SU-DHL-6 (cell line): ENCODE measurements at regions not wholly inside any gene's neighbourhood (a gene's known extent, or its start where the extent isn't known, plus 50 kb on each side); places are given as distances from the start of the nearest gene placed in this dataset.

ENCODE experiments used
- H2AFZ ChIP-seq: fragments of 200-600 bp; sonication (generic); 2 replicates; pipeline ENCODE4 v1.6.1; 2014; ENCODE audit warnings: low read depth, mild to moderate bottlenecking, moderate library complexity, mixed read lengths, antibody characterized with exemption, low read length; ENCODE audit not compliant: severe bottlenecking
- H3F3A ChIP-seq: fragments of 200-600 bp; shearing (Covaris generic); 2 replicates; pipeline ENCODE4 v1.6.0; 2016; ENCODE audit warnings: antibody characterized with exemption, mild to moderate bottlenecking; ENCODE audit not compliant: insufficient read depth
- H3K27ac ChIP-seq: fragments of 200-600 bp; sonication (generic); 2 replicates; pipeline ENCODE4 v1.5.1; 2016; ENCODE audit warnings: low read depth, mild to moderate bottlenecking, low read length, moderate library complexity, mixed read lengths
- H3K27me3 ChIP-seq: fragments of 200-600 bp; sonication (generic), shearing (Covaris generic); 2 replicates; pipeline ENCODE4 v1.6.0; 2014; ENCODE audit warnings: mild to moderate bottlenecking, low read length
- H3K36me3 ChIP-seq: fragments of 200-600 bp; sonication (generic); 2 replicates; pipeline ENCODE4 v1.6.1; 2014; ENCODE audit warnings: mild to moderate bottlenecking, low read length, mixed read lengths
- H3K4me2 ChIP-seq: fragments of 300-600, 200-600 bp; shearing (Covaris generic), sonication (generic); 2 replicates; pipeline ENCODE4 v1.6.0; 2014; ENCODE audit warnings: low read length, low read depth, mild to moderate bottlenecking; ENCODE audit not compliant: poor library complexity, severe bottlenecking
- H3K4me3 ChIP-seq: fragments of 200-600 bp; sonication (generic); 2 replicates; pipeline ENCODE4 v1.5.1; 2014; ENCODE audit warnings: antibody characterized with exemption, low read length, mild to moderate bottlenecking, mixed read lengths; ENCODE audit not compliant: insufficient read depth, poor library complexity, severe bottlenecking
- H3K79me2 ChIP-seq: fragments of 200-600 bp; sonication (generic); 2 replicates; pipeline ENCODE4 v1.6.1; 2014; ENCODE audit warnings: mild to moderate bottlenecking, low read length, moderate library complexity; ENCODE audit not compliant: insufficient read depth
- H3K9ac ChIP-seq: fragments of 200-600 bp; sonication (generic); 2 replicates; pipeline ENCODE4 v1.7.0; 2014; ENCODE audit warnings: mild to moderate bottlenecking, low read length
- H3K9me2 ChIP-seq: fragments of 200-600 bp; sonication (generic); replicated peaks from 2 replicates; pipeline ENCODE4 v1.6.1; 2014; ENCODE audit warnings: low read length; ENCODE audit not compliant: insufficient read depth
- H3K9me3 ChIP-seq: fragments of 200-600 bp; sonication (generic); 2 replicates; pipeline ENCODE4 v1.6.1; 2014; ENCODE audit warnings: low read length, mixed read lengths; ENCODE audit not compliant: insufficient read depth
- H4K20me1 ChIP-seq: fragments of 200-600 bp; sonication (generic); 2 replicates; pipeline ENCODE4 v1.6.1; 2014; ENCODE audit warnings: low read depth, mild to moderate bottlenecking, antibody characterized with exemption, low read length, moderate library complexity, mixed read lengths
- CTCF ChIP-seq: fragments of 200-600 bp; sonication (generic); IDR thresholded peaks from one replicate; pipeline ENCODE4 v1.5.1; 2017; ENCODE audit warnings: antibody characterized with exemption, mild to moderate bottlenecking, low read length, moderate library complexity; ENCODE audit not compliant: insufficient read depth, poor library complexity, severe bottlenecking
- EZH2phosphoT487 ChIP-seq: fragments of 200-600 bp; sonication (generic), shearing (Covaris generic); conservative IDR thresholded peaks from 2 replicates; pipeline ENCODE4 v1.6.1; 2018; ENCODE audit warnings: mild to moderate bottlenecking, antibody characterized with exemption, low read length, moderate library complexity, mixed read lengths

- H3K4me3 ChIP-seq, result no peak overlapping the region
- no peak for TF ChIP-seq EZH2phosphoT487
- TF ChIP-seq CTCF, result no peak
- H4K20me1 ChIP-seq, result no peaks in the 10 kb centered on the region
These were observed 105.7 kb upstream of the NUDT12 start for GRCh38 chr5:103668281-103668680.

GRCh38 chr5:103667068-103667467 lies 104.5 kb upstream of the NUDT12 start:
- Histone ChIP-seq H3K9me3 (no peaks in the 10 kb centered on the region), H3K36me3 (no peaks in the 10 kb centered on the region), H2AFZ (no peak overlapping the region), H4K20me1 (no peaks in the 10 kb centered on the region), H3K27me3 (no peaks in the 10 kb centered on the region), H3K4me2 (no peak overlapping the region), H3K9me2 (no peaks in the 10 kb centered on the region), H3K9ac (no peak overlapping the region), H3K27ac (no peak overlapping the region), H3K79me2 (no peaks in the 10 kb centered on the region), H3F3A (no peaks in the 10 kb centered on the region), H3K4me3 (no peak overlapping the region)
- TF ChIP-seq CTCF (no peak), EZH2phosphoT487 (no peak)

More at GRCh38 chr5:103668281-103668680, 105.7 kb upstream of the NUDT12 start:
- no peaks in the 10 kb centered on the region for H3F3A ChIP-seq
- no peaks in the 10 kb centered on the region for H3K79me2 ChIP-seq
- no peak overlapping the region for H3K27ac ChIP-seq
- H3K36me3 ChIP-seq, result no peaks in the 10 kb centered on the region
- H3K9ac ChIP-seq, result no peak overlapping the region
- no peaks in the 10 kb centered on the region for H3K9me3 ChIP-seq
- H3K4me2 ChIP-seq, result no peak overlapping the region
- H3K27me3 ChIP-seq, result no peaks in the 10 kb centered on the region
- H3K9me2 ChIP-seq, result no peaks in the 10 kb centered on the region
- no peak overlapping the region for H2AFZ ChIP-seq

GRCh38 chr5:103657301-103657700 lies 94.7 kb upstream of the NUDT12 start:
- no peak overlapping the region for H3K27ac ChIP-seq
- no peaks in the 10 kb centered on the region for H3K9me2 ChIP-seq
- no peaks in the 10 kb centered on the region for H4K20me1 ChIP-seq
- H3K36me3 ChIP-seq, result no peaks in the 10 kb centered on the region
- H3K9me3 ChIP-seq, result no peaks in the 10 kb centered on the region
- H2AFZ ChIP-seq, result no peak overlapping the region
- no peaks in the 10 kb centered on the region for H3F3A ChIP-seq
- no peak overlapping the region for H3K4me2 ChIP-seq
- TF ChIP-seq EZH2phosphoT487 (no peak), CTCF (no peak)
- H3K9ac ChIP-seq, result no peak overlapping the region
- H3K79me2 ChIP-seq, result no peaks in the 10 kb centered on the region
- H3K4me3 ChIP-seq, result no peak overlapping the region
- no peaks in the 10 kb centered on the region for H3K27me3 ChIP-seq

- no peaks in the 10 kb centered on the region for H3K27me3 ChIP-seq
- H3K4me2 ChIP-seq, result no peak overlapping the region
- no peaks in the 10 kb centered on the region for H3K79me2 ChIP-seq
- H3F3A ChIP-seq, result no peaks in the 10 kb centered on the region
- no peak overlapping the region for H3K27ac ChIP-seq
- H3K9me2 ChIP-seq, result no peaks in the 10 kb centered on the region
- H3K4me3 ChIP-seq, result no peak overlapping the region
- TF ChIP-seq CTCF (no peak), EZH2phosphoT487 (no peak)
- no peak overlapping the region for H2AFZ ChIP-seq
- no peaks in the 10 kb centered on the region for H4K20me1 ChIP-seq
- H3K9me3 ChIP-seq, result no peaks in the 10 kb centered on the region
- H3K9ac ChIP-seq, result no peak overlapping the region
- no peaks in the 10 kb centered on the region for H3K36me3 ChIP-seq
These were observed 85.5 kb upstream of the NUDT12 start for GRCh38 chr5:103648086-103648485.
